NCI-H2227 (cell line): ENCODE measurements at regions not wholly inside any gene's neighbourhood (a gene's known extent, or its start where the extent isn't known, plus 50 kb on each side); places are given as distances from the start of the nearest gene placed in this dataset.
"Not testable (repeated sequence)": the region's sequence is repeated elsewhere in the genome, so short reads cannot be mapped to it uniquely, and the experiment has no call there.

ENCODE experiments used
- DNase-seq: peaks from one replicate; lab custom pipeline; 2025; ENCODE audit not compliant: unreplicated experiment; lab: John Stamatoyannopoulos, UW

GRCh38 chr5:166291800-166292199 is 1999.6 kb upstream of the WWC1 start:
- not testable (repeated sequence) for DNase-seq

GRCh38 chr5:166293892-166294291 is 1997.6 kb upstream of the WWC1 start:
- no peak for DNase-seq

GRCh38 chr5:166302166-166302565 is 1989.3 kb upstream of the WWC1 start:
- DNase-seq, result no peak

- no peak for DNase-seq
Measured at GRCh38 chr5:166317425-166317824, 1974.0 kb upstream of the WWC1 start.

GRCh38 chr5:166320920-166321480 is 1970.4 kb upstream of the WWC1 start:
- no peak for DNase-seq

GRCh38 chr5:166324372-166324771 is 1967.1 kb upstream of the WWC1 start:
- no peak for DNase-seq

GRCh38 chr5:166329149-166329800 is 1962.2 kb upstream of the WWC1 start:
- DNase-seq, result no peak

GRCh38 chr5:166330036-166330435 is 1961.4 kb upstream of the WWC1 start:
- no peak for DNase-seq

- DNase-seq, result no peak
Measured at GRCh38 chr5:166331521-166331920, 1959.9 kb upstream of the WWC1 start.

GRCh38 chr5:166338801-166339200 is 1952.6 kb upstream of the WWC1 start:
- no peak for DNase-seq

GRCh38 chr5:166340039-166340438 is 1951.4 kb upstream of the WWC1 start:
- no peak for DNase-seq

- DNase-seq, result no peak
Measured at GRCh38 chr5:166341740-166342337, 1949.6 kb upstream of the WWC1 start.

GRCh38 chr5:166342402-166342801 is 1949.0 kb upstream of the WWC1 start:
- peak; percentile 1 for DNase-seq

- DNase-seq, result no peak
Measured at GRCh38 chr5:166346726-166347374, 1944.6 kb upstream of the WWC1 start.

GRCh38 chr5:166349046-166349445 is 1942.4 kb upstream of the WWC1 start:
- DNase-seq, result no peak

- no peak for DNase-seq
Measured at GRCh38 chr5:166353580-166353979, 1937.9 kb upstream of the WWC1 start.

- no peak for DNase-seq
Measured at GRCh38 chr5:166354332-166354731, 1937.1 kb upstream of the WWC1 start.

GRCh38 chr5:166356096-166356495 is 1935.3 kb upstream of the WWC1 start:
- no peak for DNase-seq

- DNase-seq, result no peak
Measured at GRCh38 chr5:166358127-166358830, 1933.2 kb upstream of the WWC1 start.

GRCh38 chr5:166363087-166363760 is 1928.2 kb upstream of the WWC1 start:
- no peak for DNase-seq

GRCh38 chr5:166365164-166365563 is 1926.3 kb upstream of the WWC1 start:
- DNase-seq, result no peak
